ENCODE measurements at regions not wholly inside any gene's neighbourhood (a gene's known extent, or its start where the extent isn't known, plus 50 kb on each side); places are given as distances from the start of the nearest gene placed in this dataset.

- Histone ChIP-seq H3K9me3 (no peaks in the 10 kb centered on the region), H3K27me3 (no peaks in the 10 kb centered on the region), H3K4me1 (no peaks in the 10 kb centered on the region), H3K27ac (no peak overlapping the region), H3K4me3 (no peak overlapping the region), H3K36me3 (no peaks in the 10 kb centered on the region)
- 78% methylated on average over 4 of the region's 4 CpGs for WGBS
- no peak for DNase-seq (ENCODE audit: low spot score in 2 of 2)
- no peak for TF ChIP-seq POLR2A (IDR thresholded peaks at IDR 0.05)
- TF ChIP-seq, protein P1, sequence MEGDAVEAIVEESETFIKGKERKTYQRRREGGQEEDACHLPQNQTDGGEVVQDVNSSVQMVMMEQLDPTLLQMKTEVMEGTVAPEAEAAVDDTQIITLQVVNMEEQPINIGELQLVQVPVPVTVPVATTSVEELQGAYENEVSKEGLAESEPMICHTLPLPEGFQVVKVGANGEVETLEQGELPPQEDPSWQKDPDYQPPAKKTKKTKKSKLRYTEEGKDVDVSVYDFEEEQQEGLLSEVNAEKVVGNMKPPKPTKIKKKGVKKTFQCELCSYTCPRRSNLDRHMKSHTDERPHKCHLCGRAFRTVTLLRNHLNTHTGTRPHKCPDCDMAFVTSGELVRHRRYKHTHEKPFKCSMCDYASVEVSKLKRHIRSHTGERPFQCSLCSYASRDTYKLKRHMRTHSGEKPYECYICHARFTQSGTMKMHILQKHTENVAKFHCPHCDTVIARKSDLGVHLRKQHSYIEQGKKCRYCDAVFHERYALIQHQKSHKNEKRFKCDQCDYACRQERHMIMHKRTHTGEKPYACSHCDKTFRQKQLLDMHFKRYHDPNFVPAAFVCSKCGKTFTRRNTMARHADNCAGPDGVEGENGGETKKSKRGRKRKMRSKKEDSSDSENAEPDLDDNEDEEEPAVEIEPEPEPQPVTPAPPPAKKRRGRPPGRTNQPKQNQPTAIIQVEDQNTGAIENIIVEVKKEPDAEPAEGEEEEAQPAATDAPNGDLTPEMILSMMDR (IDR thresholded peaks at IDR 0.05) = no peak
- TF ChIP-seq POLR2AphosphoS5 (IDR thresholded peaks at IDR 0.05) = no peak
These were observed 161.9 kb downstream of the EMP1 start for GRCh38 chr12:13358391-13358905.

GRCh38 chr12:13350946-13351345, 154.4 kb downstream of the EMP1 start:
- no peak for DNase-seq (ENCODE audit: low spot score in 2 of 2)
- H3K9me3 ChIP-seq = no peaks in the 10 kb centered on the region
- H3K27ac ChIP-seq = no peak overlapping the region
- H3K4me3 ChIP-seq = no peak overlapping the region
- H3K4me1 ChIP-seq = peaks cover 4% of the 10 kb centered on the region
- TF ChIP-seq, protein P1 (IDR thresholded peaks at IDR 0.05) = no peak
- TF ChIP-seq POLR2AphosphoS5 (IDR thresholded peaks at IDR 0.05) (no peak), EP300 (IDR thresholded peaks at IDR 0.05) (no peak)
- 88% methylated on average over 2 of the region's 2 CpGs for WGBS
- H3K36me3 ChIP-seq = no peaks in the 10 kb centered on the region
- no peaks in the 10 kb centered on the region for H3K27me3 ChIP-seq

DNA sequence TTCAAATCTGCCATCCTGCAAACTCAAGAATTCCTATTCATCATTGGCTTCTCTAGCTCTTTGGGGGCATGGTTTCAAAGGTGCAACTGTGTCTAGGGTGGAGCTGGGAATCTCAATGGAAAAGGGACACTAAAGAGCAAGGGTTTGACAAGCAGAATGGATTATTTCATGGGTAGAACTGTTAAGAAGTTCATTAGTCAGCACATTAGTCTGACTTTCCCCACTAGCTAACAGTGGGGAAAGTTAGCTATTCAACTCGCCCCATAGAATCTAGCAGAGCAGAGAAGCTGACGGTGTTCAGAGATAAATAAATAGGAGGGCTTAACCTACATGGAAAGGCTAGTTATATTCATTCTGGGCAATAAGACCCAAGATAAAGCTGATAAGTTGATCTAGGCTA, 153.9 kb downstream of the EMP1 start:
- Histone ChIP-seq H3K4me1 (peaks cover 4% of the 10 kb centered on the region), H3K27ac (no peak overlapping the region), H3K9me3 (no peaks in the 10 kb centered on the region), H3K4me3 (no peak overlapping the region), H3K36me3 (no peaks in the 10 kb centered on the region), H3K27me3 (no peaks in the 10 kb centered on the region)
- no peak for DNase-seq (ENCODE audit: low spot score in 2 of 2)
- 97% methylated on average over 2 of the region's 2 CpGs for WGBS
- TF ChIP-seq, protein P1 (IDR thresholded peaks at IDR 0.05) = no peak
- TF ChIP-seq POLR2A (IDR thresholded peaks at IDR 0.05) (no peak), POLR2AphosphoS5 (IDR thresholded peaks at IDR 0.05) (no peak), EP300 (IDR thresholded peaks at IDR 0.05) (no peak)

GRCh38 chr12:13348464-13348863, 151.9 kb downstream of the EMP1 start:
- TF ChIP-seq EP300 (IDR thresholded peaks at IDR 0.05) (no peak), POLR2A (IDR thresholded peaks at IDR 0.05) (no peak), POLR2AphosphoS5 (IDR thresholded peaks at IDR 0.05) (no peak)
- TF ChIP-seq, protein P1 (IDR thresholded peaks at IDR 0.05) = no peak
- no peak overlapping the region for H3K4me3 ChIP-seq
- DNase-seq (ENCODE audit: low spot score in 2 of 2) = no peak
- H3K36me3 ChIP-seq = no peaks in the 10 kb centered on the region
- H3K4me1 ChIP-seq = peaks cover 4% of the 10 kb centered on the region
- no peak overlapping the region for H3K27ac ChIP-seq
- H3K27me3 ChIP-seq = no peaks in the 10 kb centered on the region
- no peaks in the 10 kb centered on the region for H3K9me3 ChIP-seq
- 92% methylated on average over 1 of the region's 1 CpG for whole genome bisulfite sequencing

DNA sequence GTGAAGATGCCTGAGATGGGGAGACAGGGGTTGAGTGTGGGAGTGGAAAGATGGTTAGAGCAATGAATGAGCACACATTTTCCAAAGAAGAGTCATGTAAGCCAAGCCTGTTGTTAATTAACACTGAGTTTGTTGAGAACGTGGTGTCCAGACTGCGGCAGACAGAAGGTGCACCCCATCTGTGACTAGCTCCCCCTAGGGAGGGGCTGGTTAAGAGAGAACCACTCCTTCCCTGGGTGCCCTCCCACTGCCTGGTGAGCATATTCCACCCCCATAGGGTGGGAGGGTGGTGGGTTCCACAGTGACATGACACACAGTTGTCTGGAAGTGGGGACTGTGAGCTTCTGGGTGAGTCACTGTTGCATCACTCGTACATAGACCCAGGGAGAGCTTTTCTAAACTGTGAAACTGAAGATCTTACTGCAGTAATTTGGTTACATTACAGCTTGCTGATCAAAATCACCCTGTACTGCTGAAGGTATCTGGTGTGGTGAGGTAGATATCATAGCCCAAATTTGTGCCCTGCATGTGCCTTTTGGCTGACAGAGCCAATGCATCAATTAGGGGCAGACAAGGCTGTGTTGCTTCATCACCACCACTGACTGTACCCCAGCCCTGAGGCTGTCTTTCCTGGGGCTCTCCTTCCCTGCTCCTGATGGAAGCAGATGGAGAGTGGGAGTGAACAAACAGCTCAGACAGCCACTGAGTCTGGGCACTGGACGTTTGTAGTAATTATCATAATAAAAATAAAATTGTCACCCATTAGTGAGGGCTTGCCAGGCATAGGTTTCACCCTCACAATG, 150.9 kb downstream of the EMP1 start:
- no peak overlapping the region for H3K4me3 ChIP-seq
- peak in 1 of 2 donors; percentile 67 for DNase-seq (ENCODE audit: low spot score in 2 of 2)
- no peak overlapping the region for H3K27ac ChIP-seq
- no peaks in the 10 kb centered on the region for H3K27me3 ChIP-seq
- H3K4me1 ChIP-seq = peaks cover 4% of the 10 kb centered on the region
- WGBS = 40% methylated on average over 4 of the region's 4 CpGs
- H3K9me3 ChIP-seq = no peaks in the 10 kb centered on the region
- H3K36me3 ChIP-seq = no peaks in the 10 kb centered on the region
- TF ChIP-seq EP300 (IDR thresholded peaks at IDR 0.05) (no peak), POLR2AphosphoS5 (IDR thresholded peaks at IDR 0.05) (no peak), POLR2A (IDR thresholded peaks at IDR 0.05) (no peak)
- TF ChIP-seq, protein P1 (IDR thresholded peaks at IDR 0.05) = no peak
